ENCODE measurements at regions not wholly inside any gene's neighbourhood (a gene's known extent, or its start where the extent isn't known, plus 50 kb on each side); places are given as distances from the start of the nearest gene placed in this dataset.

GRCh38 chr10:10101106-10101505, 916.6 kb upstream of the CELF2 start:
- intact Hi-C loops (cut with DNase I; ENCODE audit: low total_unique reads) = no loop called here
- Histone ChIP-seq H3K27me3 (no peaks in the 10 kb centered on the region), H3K4me1 (no peaks in the 10 kb centered on the region), H3K27ac (no peak overlapping the region), H3K4me3 (no peak overlapping the region), H3K9me3 (peaks cover 0 to 5% (median 0%) of the 10 kb centered on the region in 3 donors), H3K36me3 (no peaks in the 10 kb centered on the region)
- no peak for DNase-seq
- TF ChIP-seq, protein P1, sequence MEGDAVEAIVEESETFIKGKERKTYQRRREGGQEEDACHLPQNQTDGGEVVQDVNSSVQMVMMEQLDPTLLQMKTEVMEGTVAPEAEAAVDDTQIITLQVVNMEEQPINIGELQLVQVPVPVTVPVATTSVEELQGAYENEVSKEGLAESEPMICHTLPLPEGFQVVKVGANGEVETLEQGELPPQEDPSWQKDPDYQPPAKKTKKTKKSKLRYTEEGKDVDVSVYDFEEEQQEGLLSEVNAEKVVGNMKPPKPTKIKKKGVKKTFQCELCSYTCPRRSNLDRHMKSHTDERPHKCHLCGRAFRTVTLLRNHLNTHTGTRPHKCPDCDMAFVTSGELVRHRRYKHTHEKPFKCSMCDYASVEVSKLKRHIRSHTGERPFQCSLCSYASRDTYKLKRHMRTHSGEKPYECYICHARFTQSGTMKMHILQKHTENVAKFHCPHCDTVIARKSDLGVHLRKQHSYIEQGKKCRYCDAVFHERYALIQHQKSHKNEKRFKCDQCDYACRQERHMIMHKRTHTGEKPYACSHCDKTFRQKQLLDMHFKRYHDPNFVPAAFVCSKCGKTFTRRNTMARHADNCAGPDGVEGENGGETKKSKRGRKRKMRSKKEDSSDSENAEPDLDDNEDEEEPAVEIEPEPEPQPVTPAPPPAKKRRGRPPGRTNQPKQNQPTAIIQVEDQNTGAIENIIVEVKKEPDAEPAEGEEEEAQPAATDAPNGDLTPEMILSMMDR (IDR thresholded peaks at IDR 0.05) = no peak

- no peak for DNase-seq
- no peaks in the 10 kb centered on the region for H3K27me3 ChIP-seq
- H3K4me1 ChIP-seq = no peaks in the 10 kb centered on the region
- H3K27ac ChIP-seq = no peak overlapping the region
- H3K4me3 ChIP-seq = no peak overlapping the region
- TF ChIP-seq, protein P1 (IDR thresholded peaks at IDR 0.05) = no peak
- intact Hi-C loops (cut with DNase I; ENCODE audit: low total_unique reads) = no loop called here
- H3K9me3 ChIP-seq = peaks cover 0 to 4% (median 0%) of the 10 kb centered on the region in 3 donors
- no peaks in the 10 kb centered on the region for H3K36me3 ChIP-seq
Observed at GRCh38 chr10:10110844-10111490, 906.7 kb upstream of the CELF2 start.

DNA sequence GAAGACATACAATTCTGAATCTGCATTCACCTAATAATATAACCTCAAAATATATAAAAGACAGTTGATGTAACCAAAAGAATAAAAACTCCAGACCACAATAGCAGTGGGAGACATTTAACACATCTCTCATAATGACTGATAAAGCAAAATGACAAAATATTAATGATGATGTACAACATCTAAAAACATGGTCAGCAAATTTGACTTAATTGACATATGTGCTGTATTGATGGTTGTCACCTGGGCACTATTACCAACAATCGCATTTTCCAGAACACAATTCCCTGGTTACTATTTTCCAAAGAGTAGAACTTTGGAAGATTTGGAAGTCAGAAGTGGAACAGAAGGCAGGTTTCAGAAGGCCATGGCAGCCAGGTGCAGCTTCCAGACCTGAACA, 899.5 kb upstream of the CELF2 start:
- Histone ChIP-seq H3K27me3 (no peaks in the 10 kb centered on the region), H3K36me3 (no peaks in the 10 kb centered on the region), H3K9me3 (peaks cover 0 to 4% (median 0%) of the 10 kb centered on the region in 3 donors), H3K4me1 (no peaks in the 10 kb centered on the region), H3K4me3 (no peak overlapping the region), H3K27ac (no peak overlapping the region)
- no peak for DNase-seq
- TF ChIP-seq, protein P1 (IDR thresholded peaks at IDR 0.05) = no peak
- intact Hi-C loops (cut with DNase I; ENCODE audit: low total_unique reads) = no loop called here

GRCh38 chr10:10120671-10121070, 897.0 kb upstream of the CELF2 start:
- no peaks in the 10 kb centered on the region for H3K27me3 ChIP-seq
- DNase-seq = no peak
- H3K36me3 ChIP-seq = no peaks in the 10 kb centered on the region
- H3K4me1 ChIP-seq = no peaks in the 10 kb centered on the region
- H3K9me3 ChIP-seq = peaks cover 0 to 4% (median 0%) of the 10 kb centered on the region in 3 donors
- H3K4me3 ChIP-seq = no peak overlapping the region
- intact Hi-C loops (cut with DNase I; ENCODE audit: low total_unique reads) = no loop called here
- H3K27ac ChIP-seq = no peak overlapping the region
- TF ChIP-seq, protein P1 (IDR thresholded peaks at IDR 0.05) = no peak

DNA sequence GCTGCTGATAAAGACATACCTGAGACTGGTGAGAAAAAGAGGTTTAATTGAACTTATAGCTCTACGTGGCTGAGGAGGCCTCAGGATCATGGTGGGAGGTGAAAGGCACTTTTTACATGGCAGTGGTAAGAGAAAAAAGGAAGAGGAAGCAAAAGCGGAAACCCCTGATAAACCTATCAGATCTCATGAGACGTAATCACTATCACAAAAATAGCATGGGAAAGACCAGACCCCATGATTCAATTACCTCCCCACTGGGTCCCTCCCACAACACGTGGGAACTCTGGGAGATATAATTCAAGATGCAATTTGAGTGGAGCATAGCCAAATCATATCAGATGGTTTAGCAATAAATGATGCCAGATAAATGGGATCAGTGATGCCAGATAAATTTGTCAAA, 892.0 kb upstream of the CELF2 start:
- H3K4me1 ChIP-seq = no peaks in the 10 kb centered on the region
- DNase-seq = no peak
- no peaks in the 10 kb centered on the region for H3K36me3 ChIP-seq
- H3K27me3 ChIP-seq = no peaks in the 10 kb centered on the region
- TF ChIP-seq, protein P1 (IDR thresholded peaks at IDR 0.05) = no peak
- intact Hi-C loops (cut with DNase I; ENCODE audit: low total_unique reads) = no loop called here
- no peak overlapping the region for H3K27ac ChIP-seq
- no peaks in the 10 kb centered on the region for H3K9me3 ChIP-seq
- H3K4me3 ChIP-seq = no peak overlapping the region

GRCh38 chr10:10126218-10126617, 891.5 kb upstream of the CELF2 start:
- Histone ChIP-seq H3K4me1 (no peaks in the 10 kb centered on the region), H3K27ac (no peak overlapping the region), H3K4me3 (no peak overlapping the region), H3K36me3 (no peaks in the 10 kb centered on the region), H3K27me3 (no peaks in the 10 kb centered on the region), H3K9me3 (no peaks in the 10 kb centered on the region)
- no peak for DNase-seq
- TF ChIP-seq, protein P1 (IDR thresholded peaks at IDR 0.05) = no peak
- intact Hi-C loops (cut with DNase I; ENCODE audit: low total_unique reads) = no loop called here

Measured in tibial artery (tissue), 4 donors.